ENCODE measurements at regions not wholly inside any gene's neighbourhood (a gene's known extent, or its start where the extent isn't known, plus 50 kb on each side); places are given as distances from the start of the nearest gene placed in this dataset.

- no peak overlapping the region for H3K27ac ChIP-seq
- no peaks in the 10 kb centered on the region for H3K4me1 ChIP-seq
- no peaks in the 10 kb centered on the region for H3K9me3 ChIP-seq
- no peaks in the 10 kb centered on the region for H3K36me3 ChIP-seq
- H3K4me2 ChIP-seq = no peak overlapping the region
- H4K20me1 ChIP-seq = no peaks in the 10 kb centered on the region
- H3K9ac ChIP-seq = no peak overlapping the region
- TF ChIP-seq Cebpa-rat (IDR thresholded peaks at IDR 0.05) = no peak
- H3K4me3 ChIP-seq = no peak overlapping the region
- no peaks in the 10 kb centered on the region for H3K27me3 ChIP-seq
These were observed 684.5 kb upstream of the ARGLU1 start for GRCh38 chr13:107252428-107252827.

DNA sequence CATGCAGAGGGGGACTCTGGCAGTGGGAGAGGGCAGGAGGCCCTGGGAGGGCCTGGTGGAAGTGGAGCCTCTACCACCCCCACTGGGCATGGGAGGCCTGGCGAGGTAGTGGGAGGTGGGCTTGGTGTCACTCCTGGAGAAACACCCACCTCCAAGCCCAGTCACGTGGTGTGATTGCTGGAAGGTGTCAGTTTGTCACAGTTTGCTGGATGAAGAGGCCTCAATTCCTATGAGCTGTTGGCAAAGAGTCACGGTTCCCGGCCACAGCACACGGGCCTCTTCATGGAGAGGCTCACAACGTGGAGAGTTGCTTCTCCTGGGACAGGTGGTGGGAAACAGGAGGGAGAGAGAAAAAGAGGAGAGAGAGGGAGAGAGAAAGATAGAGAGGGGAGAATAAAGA is 684.1 kb upstream of the ARGLU1 start:
- TF ChIP-seq Cebpa-rat (IDR thresholded peaks at IDR 0.05) = no peak

GRCh38 chr13:107251341-107251740 is 683.4 kb upstream of the ARGLU1 start:
- H3K36me3 ChIP-seq = no peaks in the 10 kb centered on the region

More for the DNA sequence above, 684.1 kb upstream of the ARGLU1 start:
- Histone ChIP-seq H3K36me3 (no peaks in the 10 kb centered on the region), H3K27ac (no peak overlapping the region), H3K4me2 (no peak overlapping the region), H4K20me1 (no peaks in the 10 kb centered on the region), H3K4me1 (no peaks in the 10 kb centered on the region), H3K9ac (no peak overlapping the region), H3K27me3 (no peaks in the 10 kb centered on the region), H3K9me3 (no peaks in the 10 kb centered on the region), H3K4me3 (no peak overlapping the region)

GRCh38 chr13:107250628-107251027 is 682.7 kb upstream of the ARGLU1 start:
- no peak overlapping the region for H3K27ac ChIP-seq
- no peak for TF ChIP-seq Cebpa-rat (IDR thresholded peaks at IDR 0.05)
- no peak overlapping the region for H3K9ac ChIP-seq
- H4K20me1 ChIP-seq = no peaks in the 10 kb centered on the region
- H3K4me3 ChIP-seq = no peak overlapping the region
- no peak overlapping the region for H3K4me2 ChIP-seq
- H3K27me3 ChIP-seq = no peaks in the 10 kb centered on the region
- H3K4me1 ChIP-seq = no peaks in the 10 kb centered on the region
- no peaks in the 10 kb centered on the region for H3K9me3 ChIP-seq
- no peaks in the 10 kb centered on the region for H3K36me3 ChIP-seq

More at GRCh38 chr13:107251341-107251740, 683.4 kb upstream of the ARGLU1 start:
- Histone ChIP-seq H4K20me1 (no peaks in the 10 kb centered on the region), H3K4me3 (no peak overlapping the region), H3K4me1 (no peaks in the 10 kb centered on the region), H3K27ac (no peak overlapping the region), H3K9me3 (no peaks in the 10 kb centered on the region), H3K4me2 (no peak overlapping the region), H3K9ac (no peak overlapping the region), H3K27me3 (no peaks in the 10 kb centered on the region)
- no peak for TF ChIP-seq Cebpa-rat (IDR thresholded peaks at IDR 0.05)

GRCh38 chr13:107244241-107244640 is 676.3 kb upstream of the ARGLU1 start:
- no peak for TF ChIP-seq Cebpa-rat (IDR thresholded peaks at IDR 0.05)
- no peaks in the 10 kb centered on the region for H4K20me1 ChIP-seq
- no peak overlapping the region for H3K4me2 ChIP-seq
- H3K27ac ChIP-seq = no peak overlapping the region
- no peak overlapping the region for H3K9ac ChIP-seq
- no peaks in the 10 kb centered on the region for H3K9me3 ChIP-seq
- no peak overlapping the region for H3K4me3 ChIP-seq
- no peaks in the 10 kb centered on the region for H3K4me1 ChIP-seq
- no peaks in the 10 kb centered on the region for H3K27me3 ChIP-seq
- H3K36me3 ChIP-seq = no peaks in the 10 kb centered on the region

GRCh38 chr13:107242138-107242537 is 674.2 kb upstream of the ARGLU1 start:
- Histone ChIP-seq H3K4me3 (no peak overlapping the region), H3K9ac (no peak overlapping the region), H3K4me1 (no peaks in the 10 kb centered on the region), H4K20me1 (no peaks in the 10 kb centered on the region), H3K4me2 (no peak overlapping the region), H3K27ac (no peak overlapping the region), H3K27me3 (no peaks in the 10 kb centered on the region), H3K9me3 (no peaks in the 10 kb centered on the region), H3K36me3 (no peaks in the 10 kb centered on the region)
- no peak for TF ChIP-seq Cebpa-rat (IDR thresholded peaks at IDR 0.05)

DNA sequence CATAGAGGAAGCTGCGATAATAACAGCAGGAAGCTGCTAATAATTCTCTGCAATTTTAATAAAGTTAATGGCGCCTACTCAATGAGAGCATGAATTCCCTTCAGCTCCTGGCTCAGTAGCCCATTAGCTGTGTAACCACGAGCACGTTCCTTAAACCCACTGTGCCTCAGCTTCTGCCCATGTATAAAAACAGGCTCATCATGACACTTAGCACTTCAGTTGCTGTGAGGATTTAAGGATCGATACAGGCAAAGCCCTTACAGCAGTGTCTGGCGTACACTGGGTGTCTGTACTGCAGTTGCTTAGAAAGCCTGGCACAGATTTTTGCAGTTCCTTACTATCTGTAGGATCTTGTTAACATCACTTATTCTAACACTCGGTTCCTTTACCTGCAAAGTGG is 673.4 kb upstream of the ARGLU1 start:
- H3K9me3 ChIP-seq = no peaks in the 10 kb centered on the region
- no peak overlapping the region for H3K4me3 ChIP-seq
- no peaks in the 10 kb centered on the region for H3K27me3 ChIP-seq
- no peaks in the 10 kb centered on the region for H4K20me1 ChIP-seq
- no peaks in the 10 kb centered on the region for H3K4me1 ChIP-seq
- H3K36me3 ChIP-seq = no peaks in the 10 kb centered on the region
- H3K4me2 ChIP-seq = no peak overlapping the region
- TF ChIP-seq Cebpa-rat (IDR thresholded peaks at IDR 0.05) = no peak
- no peak overlapping the region for H3K9ac ChIP-seq
- no peak overlapping the region for H3K27ac ChIP-seq

DNA sequence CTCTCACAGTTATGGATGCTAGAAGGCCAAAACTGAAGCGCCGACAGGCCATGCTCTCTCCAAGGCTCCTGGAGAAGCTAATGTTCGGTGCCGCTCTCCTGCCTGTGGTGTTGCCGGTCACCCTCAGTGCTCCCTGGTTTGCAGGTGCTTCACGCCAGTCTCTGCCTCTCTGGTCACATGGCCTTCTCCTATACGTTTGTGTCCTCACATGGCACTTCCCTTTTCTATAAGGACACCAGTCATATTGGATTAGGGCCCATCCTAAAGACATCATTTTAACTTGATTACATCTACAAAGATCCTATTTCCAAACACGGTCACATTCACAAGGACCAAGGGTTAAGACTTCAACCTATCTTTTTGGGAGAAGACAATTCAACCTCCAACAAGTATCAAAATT is 671.3 kb upstream of the ARGLU1 start:
- no peak overlapping the region for H3K9ac ChIP-seq
- no peak overlapping the region for H3K27ac ChIP-seq
- H3K4me1 ChIP-seq = no peaks in the 10 kb centered on the region
- no peaks in the 10 kb centered on the region for H4K20me1 ChIP-seq
- no peak overlapping the region for H3K4me2 ChIP-seq
- no peak overlapping the region for H3K4me3 ChIP-seq
- H3K36me3 ChIP-seq = no peaks in the 10 kb centered on the region
- H3K27me3 ChIP-seq = no peaks in the 10 kb centered on the region
- H3K9me3 ChIP-seq = no peaks in the 10 kb centered on the region
- no peak for TF ChIP-seq Cebpa-rat (IDR thresholded peaks at IDR 0.05)

- H3K27ac ChIP-seq = no peak overlapping the region
- no peak overlapping the region for H3K9ac ChIP-seq
- no peaks in the 10 kb centered on the region for H3K9me3 ChIP-seq
- no peak overlapping the region for H3K4me2 ChIP-seq
- H3K27me3 ChIP-seq = no peaks in the 10 kb centered on the region
- H3K4me3 ChIP-seq = no peak overlapping the region
- H4K20me1 ChIP-seq = no peaks in the 10 kb centered on the region
- no peaks in the 10 kb centered on the region for H3K4me1 ChIP-seq
- no peaks in the 10 kb centered on the region for H3K36me3 ChIP-seq
- no peak for TF ChIP-seq Cebpa-rat (IDR thresholded peaks at IDR 0.05)
These were observed 670.5 kb upstream of the ARGLU1 start for GRCh38 chr13:107238262-107238981.

DNA sequence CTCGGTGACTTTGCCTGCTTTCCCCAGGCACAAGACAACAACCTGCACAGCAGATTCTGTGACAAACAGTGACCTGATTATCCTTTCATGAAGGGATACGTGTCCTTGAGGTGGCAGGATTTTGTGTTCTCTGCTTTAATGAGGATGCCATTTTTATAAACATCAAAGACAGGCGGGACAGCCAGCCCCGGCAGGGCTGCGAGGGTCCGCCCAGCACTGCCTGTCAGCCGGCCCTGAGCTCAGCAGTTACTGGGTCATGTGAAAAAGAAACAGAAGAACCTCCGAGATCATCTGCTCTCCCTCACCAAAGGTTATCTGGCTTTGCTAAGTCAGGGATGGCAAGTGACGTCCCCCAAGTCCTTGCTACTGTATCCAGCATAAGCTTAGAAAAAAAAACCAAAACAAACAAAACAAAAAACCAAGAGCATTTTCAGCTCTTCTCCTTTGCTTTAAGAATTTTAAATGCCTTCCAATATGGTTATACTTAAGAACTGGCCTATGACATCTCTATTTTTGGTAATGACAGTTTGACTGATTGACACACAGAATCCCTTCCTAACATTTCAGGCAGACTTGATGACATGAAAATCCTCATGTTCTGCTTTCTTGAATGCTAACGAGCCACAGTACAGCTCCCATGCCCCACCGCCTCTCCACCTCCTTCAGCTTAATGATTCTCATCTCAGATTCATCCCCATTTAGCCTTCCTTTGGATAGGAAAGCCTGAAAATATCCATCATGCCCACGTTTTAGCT is 666.6 kb upstream of the ARGLU1 start:
- H3K9ac ChIP-seq = no peak overlapping the region
- H3K4me2 ChIP-seq = no peak overlapping the region
- H3K4me3 ChIP-seq = no peak overlapping the region

More for the DNA sequence above, 666.6 kb upstream of the ARGLU1 start:
- Histone ChIP-seq H3K4me1 (no peaks in the 10 kb centered on the region), H3K27ac (no peak overlapping the region), H4K20me1 (no peaks in the 10 kb centered on the region), H3K27me3 (no peaks in the 10 kb centered on the region), H3K9me3 (no peaks in the 10 kb centered on the region), H3K36me3 (no peaks in the 10 kb centered on the region)
- no peak for TF ChIP-seq Cebpa-rat (IDR thresholded peaks at IDR 0.05)
